ENCODE measurements at regions not wholly inside any gene's neighbourhood (a gene's known extent, or its start where the extent isn't known, plus 50 kb on each side); places are given as distances from the start of the nearest gene placed in this dataset.

DNA sequence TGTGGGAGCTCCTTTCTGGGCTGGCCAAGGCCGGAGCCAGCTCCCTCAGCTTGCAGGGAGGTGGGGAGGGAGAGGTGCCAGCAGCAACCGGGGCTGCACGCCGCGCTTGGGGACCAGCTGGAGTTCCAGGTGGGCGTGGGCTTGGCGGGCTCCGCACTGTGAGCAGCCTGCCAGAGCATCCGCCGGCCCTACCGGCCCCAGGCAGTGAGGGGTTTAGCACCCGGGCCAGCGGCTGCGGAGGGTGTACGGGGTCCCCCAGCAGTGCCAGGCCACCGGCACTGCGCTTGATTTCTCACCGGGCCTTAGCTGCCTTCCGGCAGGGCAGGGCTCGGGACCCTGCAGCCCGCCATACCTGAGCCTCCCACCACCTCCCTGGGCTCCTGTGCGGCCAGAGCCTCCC, 651.0 kb upstream of the ARPP21 start:
- ATAC-seq (no peak), DNase-seq (peak in 1 of 5 donors; percentile 59)
- H3K27me3 ChIP-seq: no peaks in the 10 kb centered on the region
- H3K4me1 ChIP-seq: no peaks in the 10 kb centered on the region
- TF ChIP-seq, protein P1, sequence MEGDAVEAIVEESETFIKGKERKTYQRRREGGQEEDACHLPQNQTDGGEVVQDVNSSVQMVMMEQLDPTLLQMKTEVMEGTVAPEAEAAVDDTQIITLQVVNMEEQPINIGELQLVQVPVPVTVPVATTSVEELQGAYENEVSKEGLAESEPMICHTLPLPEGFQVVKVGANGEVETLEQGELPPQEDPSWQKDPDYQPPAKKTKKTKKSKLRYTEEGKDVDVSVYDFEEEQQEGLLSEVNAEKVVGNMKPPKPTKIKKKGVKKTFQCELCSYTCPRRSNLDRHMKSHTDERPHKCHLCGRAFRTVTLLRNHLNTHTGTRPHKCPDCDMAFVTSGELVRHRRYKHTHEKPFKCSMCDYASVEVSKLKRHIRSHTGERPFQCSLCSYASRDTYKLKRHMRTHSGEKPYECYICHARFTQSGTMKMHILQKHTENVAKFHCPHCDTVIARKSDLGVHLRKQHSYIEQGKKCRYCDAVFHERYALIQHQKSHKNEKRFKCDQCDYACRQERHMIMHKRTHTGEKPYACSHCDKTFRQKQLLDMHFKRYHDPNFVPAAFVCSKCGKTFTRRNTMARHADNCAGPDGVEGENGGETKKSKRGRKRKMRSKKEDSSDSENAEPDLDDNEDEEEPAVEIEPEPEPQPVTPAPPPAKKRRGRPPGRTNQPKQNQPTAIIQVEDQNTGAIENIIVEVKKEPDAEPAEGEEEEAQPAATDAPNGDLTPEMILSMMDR (IDR thresholded peaks at IDR 0.05): no peak
- no peak for TF ChIP-seq POLR2A (IDR thresholded peaks at IDR 0.05)
- H3K4me3 ChIP-seq: no peak overlapping the region
- H3K27ac ChIP-seq: no peak overlapping the region
- intact Hi-C loops (cut with DNase I): no loop called here
- no peaks in the 10 kb centered on the region for H3K36me3 ChIP-seq
- WGBS, 4 donors: 93 to 97% (median 95%) methylated on average over 3 to 22 of the region's 22 CpGs
- peaks cover 0 to 10% (median 0%) of the 10 kb centered on the region in 12 donors for H3K9me3 ChIP-seq

DNA sequence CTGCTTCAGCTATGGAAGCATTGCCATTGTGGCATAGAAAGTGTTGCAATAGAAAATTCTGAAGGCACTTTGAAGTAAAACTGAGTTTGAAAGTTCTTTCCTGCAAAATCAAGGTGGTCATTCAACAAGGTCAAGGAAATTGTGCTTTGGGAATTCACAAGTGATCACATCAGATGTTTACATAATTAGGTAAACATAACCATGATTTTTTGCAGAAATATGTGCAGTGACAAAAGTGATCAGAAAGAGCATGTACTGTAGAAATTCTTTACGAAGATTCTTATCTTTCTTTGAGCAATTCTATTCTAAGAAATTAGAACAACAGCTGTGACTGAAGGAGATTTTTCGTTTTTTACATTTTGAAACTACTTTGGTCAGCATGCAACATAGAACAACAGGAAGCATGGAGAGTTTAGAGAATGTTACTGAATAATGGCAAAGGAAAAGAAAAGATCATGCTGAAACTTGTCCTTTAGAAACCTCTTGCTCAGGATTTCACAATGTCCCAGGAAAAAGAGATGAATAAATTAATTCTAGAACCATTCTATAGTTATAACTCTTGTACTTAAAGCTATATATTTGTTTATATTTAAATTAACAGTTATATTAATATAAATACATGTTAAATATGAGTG, 643.4 kb upstream of the ARPP21 start:
- no peak overlapping the region for H3K4me3 ChIP-seq
- H3K4me1 ChIP-seq: no peaks in the 10 kb centered on the region
- H3K27me3 ChIP-seq: no peaks in the 10 kb centered on the region
- 28 to 49% (median 42%) methylated on average over 2 of the region's 2 CpGs for WGBS, 4 donors
- no peak for TF ChIP-seq POLR2A (IDR thresholded peaks at IDR 0.05)
- TF ChIP-seq, protein P1 (IDR thresholded peaks at IDR 0.05): no peak
- no peaks in the 10 kb centered on the region for H3K36me3 ChIP-seq
- ATAC-seq: no peak
- DNase-seq: no peak
- no peaks in the 10 kb centered on the region for H3K9me3 ChIP-seq
- H3K27ac ChIP-seq: no peak overlapping the region
- intact Hi-C loops (cut with DNase I): no loop called here

DNA sequence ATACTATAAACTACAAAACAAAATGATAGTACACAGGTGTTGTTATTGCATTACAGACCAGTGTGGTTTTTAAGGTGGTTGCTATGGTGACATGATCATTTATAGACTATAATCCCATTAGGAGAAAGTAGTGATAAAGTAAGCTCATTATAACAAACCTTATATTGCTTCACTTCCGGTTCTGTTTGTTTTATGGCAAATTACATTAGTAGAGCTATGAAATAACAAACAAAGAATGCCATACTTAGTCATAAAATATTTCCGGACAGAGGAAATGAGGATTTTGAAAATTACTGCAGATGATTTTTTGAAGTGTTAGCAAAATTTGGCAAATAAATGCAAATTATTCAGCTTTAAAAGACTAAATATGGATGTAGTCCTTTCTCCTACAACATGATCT, 640.4 kb upstream of the ARPP21 start:
- Histone ChIP-seq H3K4me3 (no peak overlapping the region), H3K27me3 (no peaks in the 10 kb centered on the region), H3K36me3 (no peaks in the 10 kb centered on the region), H3K27ac (no peak overlapping the region), H3K9me3 (no peaks in the 10 kb centered on the region), H3K4me1 (no peaks in the 10 kb centered on the region)
- no peak for ATAC-seq
- no peak for DNase-seq
- TF ChIP-seq, protein P1 (IDR thresholded peaks at IDR 0.05): no peak
- no peak for TF ChIP-seq POLR2A (IDR thresholded peaks at IDR 0.05)
- intact Hi-C loops (cut with DNase I): no loop called here
- 45 to 59% (median 51%) methylated on average over 2 of the region's 2 CpGs for WGBS, 4 donors

DNA sequence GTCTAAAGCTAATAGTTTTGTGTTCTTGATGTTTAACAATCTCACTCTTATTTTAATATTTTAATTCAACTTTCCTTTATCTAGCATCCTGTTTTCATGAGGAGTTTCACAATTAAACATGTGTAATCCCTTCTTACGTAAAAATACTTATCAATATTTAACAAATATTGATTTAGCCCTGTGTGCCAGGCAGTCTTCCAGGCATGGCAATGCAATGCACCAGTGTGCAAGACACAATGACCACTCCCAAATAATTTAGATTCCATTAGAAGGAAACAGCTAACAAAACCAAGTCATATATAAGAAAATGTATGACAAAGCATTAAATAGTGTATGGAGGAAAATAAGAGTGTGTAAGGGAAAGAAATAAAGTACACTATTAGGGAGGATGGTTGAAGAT, 627.1 kb upstream of the ARPP21 start:
- 84 to 91% (median 87%) methylated on average over 1 of the region's 1 CpG for WGBS, 4 donors
- Histone ChIP-seq H3K27me3 (no peaks in the 10 kb centered on the region), H3K27ac (no peak overlapping the region), H3K4me3 (no peak overlapping the region), H3K36me3 (no peaks in the 10 kb centered on the region), H3K4me1 (no peaks in the 10 kb centered on the region), H3K9me3 (no peaks in the 10 kb centered on the region)
- ATAC-seq: no peak
- DNase-seq: no peak
- TF ChIP-seq, protein P1 (IDR thresholded peaks at IDR 0.05): no peak
- no peak for TF ChIP-seq POLR2A (IDR thresholded peaks at IDR 0.05)
- intact Hi-C loops (cut with DNase I): no loop called here
